ENCODE measurements at regions not wholly inside any gene's neighbourhood (a gene's known extent, or its start where the extent isn't known, plus 50 kb on each side); places are given as distances from the start of the nearest gene placed in this dataset.

GRCh38 chr17:73983621-73984400 lies 219.7 kb upstream of the RPL38 start:
- Histone ChIP-seq H3K4me1 (ENCODE audit: control insufficient read depth, insufficient read depth, low read length, poor library complexity, severe bottlenecking) (no peaks in the 10 kb centered on the region), H3K9me3 (ENCODE audit: control insufficient read depth, low read length) (no peaks in the 10 kb centered on the region), H3K27ac (ENCODE audit: low read depth, low read length, severe bottlenecking) (no peak overlapping the region), H3K36me3 (ENCODE audit: control insufficient read depth, insufficient read depth, low read length) (no peaks in the 10 kb centered on the region), H3K4me3 (ENCODE audit: extremely low read depth, insufficient read depth, low read length, poor library complexity, severe bottlenecking) (no peak overlapping the region)
- WGBS, 2 experiments (ENCODE audit: insufficient coverage in 2 of 2): 95 to 96% methylated on average over 14 to 15 of the region's 16 CpGs

DNA sequence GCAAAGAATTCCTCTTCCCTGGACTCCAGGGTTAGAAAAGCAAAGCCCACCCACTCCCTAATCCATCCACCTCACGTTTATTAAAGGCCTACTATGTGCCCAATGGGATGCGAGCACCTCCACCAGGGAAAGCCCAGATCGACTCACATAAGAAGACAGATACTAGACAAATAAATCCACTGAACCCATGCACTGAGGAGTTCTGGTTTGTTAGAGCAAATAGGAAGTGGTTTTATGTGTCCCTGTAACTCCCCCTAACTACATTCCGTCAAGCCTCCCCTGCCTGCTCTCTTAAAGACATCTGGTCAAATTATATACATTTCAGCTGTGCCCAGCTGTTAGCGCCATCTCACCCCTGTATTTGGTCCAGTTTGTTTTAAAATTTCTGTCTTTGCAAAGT lies 218.5 kb upstream of the RPL38 start:
- Histone ChIP-seq H3K4me3 (ENCODE audit: extremely low read depth, insufficient read depth, low read length, poor library complexity, severe bottlenecking) (no peak overlapping the region), H3K36me3 (ENCODE audit: control insufficient read depth, insufficient read depth, low read length) (no peaks in the 10 kb centered on the region), H3K4me1 (ENCODE audit: control insufficient read depth, insufficient read depth, low read length, poor library complexity, severe bottlenecking) (no peaks in the 10 kb centered on the region), H3K9me3 (ENCODE audit: control insufficient read depth, low read length) (no peaks in the 10 kb centered on the region), H3K27ac (ENCODE audit: low read depth, low read length, severe bottlenecking) (no peak overlapping the region)
- 75 to 86% methylated on average over 2 of the region's 5 CpGs for WGBS, 2 experiments (ENCODE audit: insufficient coverage in 2 of 2)

DNA sequence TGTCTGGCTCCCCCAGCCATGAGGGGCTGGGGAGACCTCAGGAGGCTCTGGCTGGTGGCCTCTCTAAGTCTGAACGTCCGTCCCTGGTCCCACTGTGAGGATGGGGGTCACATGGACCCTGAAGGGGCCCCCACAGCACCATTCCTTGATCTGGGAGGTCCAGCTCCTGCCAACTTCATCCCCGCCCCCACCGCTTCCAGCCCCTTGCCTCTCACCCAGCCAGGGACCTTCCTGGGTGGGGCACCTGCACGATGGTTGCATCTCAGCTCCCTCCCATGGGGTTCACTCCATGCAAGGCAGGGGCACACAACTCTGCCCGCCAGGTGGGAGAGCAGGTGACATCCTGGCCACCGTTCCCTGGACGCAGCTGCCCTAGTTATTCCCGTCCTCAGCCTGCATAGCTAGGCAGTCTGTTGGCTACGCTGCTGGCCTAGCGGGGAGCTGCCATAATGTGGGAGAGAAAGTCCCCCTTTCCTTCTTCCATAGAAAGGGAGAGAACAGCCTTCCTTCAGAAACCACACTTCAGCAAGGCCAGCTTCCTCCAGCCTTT lies 217.9 kb upstream of the RPL38 start:
- Histone ChIP-seq H3K9me3 (ENCODE audit: control insufficient read depth, low read length) (no peaks in the 10 kb centered on the region), H3K36me3 (ENCODE audit: control insufficient read depth, insufficient read depth, low read length) (no peaks in the 10 kb centered on the region), H3K4me1 (ENCODE audit: control insufficient read depth, insufficient read depth, low read length, poor library complexity, severe bottlenecking) (no peaks in the 10 kb centered on the region), H3K27ac (ENCODE audit: low read depth, low read length, severe bottlenecking) (no peak overlapping the region), H3K4me3 (ENCODE audit: extremely low read depth, insufficient read depth, low read length, poor library complexity, severe bottlenecking) (no peak overlapping the region)
- 94 to 95% methylated on average over 10 to 11 of the region's 11 CpGs for WGBS, 2 experiments (ENCODE audit: insufficient coverage in 2 of 2)

GRCh38 chr17:73986641-73987177 lies 216.8 kb upstream of the RPL38 start:
- Histone ChIP-seq H3K4me3 (ENCODE audit: extremely low read depth, insufficient read depth, low read length, poor library complexity, severe bottlenecking) (no peak overlapping the region), H3K27ac (ENCODE audit: low read depth, low read length, severe bottlenecking) (no peak overlapping the region), H3K36me3 (ENCODE audit: control insufficient read depth, insufficient read depth, low read length) (no peaks in the 10 kb centered on the region), H3K4me1 (ENCODE audit: control insufficient read depth, insufficient read depth, low read length, poor library complexity, severe bottlenecking) (no peaks in the 10 kb centered on the region), H3K9me3 (ENCODE audit: control insufficient read depth, low read length) (no peaks in the 10 kb centered on the region)
- 81 to 87% methylated on average over 5 to 7 of the region's 9 CpGs for WGBS, 2 experiments (ENCODE audit: insufficient coverage in 2 of 2)

GRCh38 chr17:73987395-73987794 lies 216.1 kb upstream of the RPL38 start:
- H3K4me3 ChIP-seq (ENCODE audit: extremely low read depth, insufficient read depth, low read length, poor library complexity, severe bottlenecking): no peak overlapping the region
- no peak overlapping the region for H3K27ac ChIP-seq (ENCODE audit: low read depth, low read length, severe bottlenecking)
- H3K9me3 ChIP-seq (ENCODE audit: control insufficient read depth, low read length): no peaks in the 10 kb centered on the region
- H3K36me3 ChIP-seq (ENCODE audit: control insufficient read depth, insufficient read depth, low read length): no peaks in the 10 kb centered on the region
- no peaks in the 10 kb centered on the region for H3K4me1 ChIP-seq (ENCODE audit: control insufficient read depth, insufficient read depth, low read length, poor library complexity, severe bottlenecking)
- WGBS, 2 experiments (ENCODE audit: insufficient coverage in 2 of 2): 87 to 90% methylated on average over 7 to 8 of the region's 9 CpGs

DNA sequence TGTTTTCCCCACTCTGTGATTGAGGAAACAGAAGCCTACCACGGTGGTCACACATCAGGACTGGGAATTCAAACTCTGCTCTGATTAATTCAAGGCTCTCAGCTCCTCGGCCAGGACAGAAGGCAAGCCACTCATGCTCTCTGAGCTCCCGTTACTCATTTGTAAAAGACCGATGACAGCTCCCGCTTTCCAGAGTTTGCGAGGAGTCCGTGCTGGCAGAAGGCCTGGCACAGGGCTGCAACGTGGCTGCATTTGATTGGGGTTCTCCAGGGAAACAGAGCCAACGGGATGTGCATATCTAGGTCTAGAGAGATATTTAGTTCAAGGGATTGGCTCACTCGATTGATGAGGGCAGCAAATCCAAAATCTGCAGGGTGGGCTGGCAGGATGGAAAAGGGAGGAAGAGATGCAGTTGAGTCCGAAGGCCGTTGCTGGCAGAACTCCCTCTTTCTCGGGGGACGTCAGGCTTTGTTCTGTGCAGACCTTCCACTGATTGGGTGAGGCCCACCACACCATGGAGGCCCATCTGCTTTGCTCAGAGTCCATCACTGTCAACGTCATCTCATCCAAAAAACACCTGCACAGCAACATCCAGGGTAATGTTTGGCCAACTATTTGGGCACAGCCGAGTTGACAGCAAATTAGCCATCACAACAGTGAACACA lies 215.5 kb upstream of the RPL38 start:
- Histone ChIP-seq H3K9me3 (ENCODE audit: control insufficient read depth, low read length) (no peaks in the 10 kb centered on the region), H3K36me3 (ENCODE audit: control insufficient read depth, insufficient read depth, low read length) (no peaks in the 10 kb centered on the region), H3K4me1 (ENCODE audit: control insufficient read depth, insufficient read depth, low read length, poor library complexity, severe bottlenecking) (no peaks in the 10 kb centered on the region), H3K27ac (ENCODE audit: low read depth, low read length, severe bottlenecking) (no peak overlapping the region), H3K4me3 (ENCODE audit: extremely low read depth, insufficient read depth, low read length, poor library complexity, severe bottlenecking) (no peak overlapping the region)
- 88 to 89% methylated on average over 14 to 15 of the region's 16 CpGs for WGBS, 2 experiments (ENCODE audit: insufficient coverage in 2 of 2)

DNA sequence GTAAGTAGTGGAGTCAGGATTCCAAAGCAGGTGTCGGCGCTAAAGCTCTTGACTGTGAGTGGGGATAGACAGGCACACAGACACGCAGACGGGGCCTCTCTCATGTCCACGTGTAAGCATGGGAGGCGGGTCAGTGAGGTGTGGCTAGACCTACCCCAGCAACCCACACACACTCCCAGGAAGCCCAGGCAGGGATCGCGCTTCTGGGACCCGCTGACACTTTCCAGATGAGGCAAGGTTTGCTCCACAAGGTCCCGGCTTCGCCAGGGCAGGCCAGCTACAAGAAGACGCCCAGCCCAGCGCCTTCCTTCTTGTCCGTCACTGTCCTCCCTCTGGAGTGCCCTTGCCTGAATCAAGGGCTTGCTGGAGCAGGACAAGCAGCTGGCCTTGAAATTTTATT lies 213.8 kb upstream of the RPL38 start:
- Histone ChIP-seq H3K27ac (ENCODE audit: low read depth, low read length, severe bottlenecking) (no peak overlapping the region), H3K9me3 (ENCODE audit: control insufficient read depth, low read length) (no peaks in the 10 kb centered on the region), H3K36me3 (ENCODE audit: control insufficient read depth, insufficient read depth, low read length) (no peaks in the 10 kb centered on the region), H3K4me3 (ENCODE audit: extremely low read depth, insufficient read depth, low read length, poor library complexity, severe bottlenecking) (no peak overlapping the region), H3K4me1 (ENCODE audit: control insufficient read depth, insufficient read depth, low read length, poor library complexity, severe bottlenecking) (no peaks in the 10 kb centered on the region)
- WGBS, 2 experiments (ENCODE audit: insufficient coverage in 2 of 2): 93 to 95% methylated on average over 6 to 10 of the region's 14 CpGs

DNA sequence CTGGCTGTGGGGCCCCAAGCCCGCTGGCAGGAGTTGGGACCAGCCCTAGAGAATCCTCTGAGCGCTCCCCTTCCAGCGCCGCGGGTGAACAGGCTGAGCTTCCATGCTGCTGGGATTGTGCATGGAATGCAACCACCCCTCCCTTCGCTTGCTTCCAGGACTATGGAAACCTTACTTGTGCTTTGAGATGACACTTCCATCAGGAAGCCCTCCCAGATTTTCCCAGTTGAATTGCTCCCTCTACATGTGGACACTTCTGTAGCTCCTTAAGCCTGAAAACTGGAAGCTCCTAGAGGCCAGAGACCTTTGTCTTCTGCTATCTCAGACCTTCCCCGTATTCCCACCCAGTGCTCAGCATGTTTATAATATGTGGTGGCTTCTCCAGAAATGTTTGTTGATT lies 213.2 kb upstream of the RPL38 start:
- 94 to 98% methylated on average over 6 of the region's 7 CpGs for WGBS, 2 experiments (ENCODE audit: insufficient coverage in 2 of 2)
- Histone ChIP-seq H3K36me3 (ENCODE audit: control insufficient read depth, insufficient read depth, low read length) (no peaks in the 10 kb centered on the region), H3K4me1 (ENCODE audit: control insufficient read depth, insufficient read depth, low read length, poor library complexity, severe bottlenecking) (no peaks in the 10 kb centered on the region), H3K9me3 (ENCODE audit: control insufficient read depth, low read length) (no peaks in the 10 kb centered on the region), H3K27ac (ENCODE audit: low read depth, low read length, severe bottlenecking) (no peak overlapping the region), H3K4me3 (ENCODE audit: extremely low read depth, insufficient read depth, low read length, poor library complexity, severe bottlenecking) (no peak overlapping the region)

DNA sequence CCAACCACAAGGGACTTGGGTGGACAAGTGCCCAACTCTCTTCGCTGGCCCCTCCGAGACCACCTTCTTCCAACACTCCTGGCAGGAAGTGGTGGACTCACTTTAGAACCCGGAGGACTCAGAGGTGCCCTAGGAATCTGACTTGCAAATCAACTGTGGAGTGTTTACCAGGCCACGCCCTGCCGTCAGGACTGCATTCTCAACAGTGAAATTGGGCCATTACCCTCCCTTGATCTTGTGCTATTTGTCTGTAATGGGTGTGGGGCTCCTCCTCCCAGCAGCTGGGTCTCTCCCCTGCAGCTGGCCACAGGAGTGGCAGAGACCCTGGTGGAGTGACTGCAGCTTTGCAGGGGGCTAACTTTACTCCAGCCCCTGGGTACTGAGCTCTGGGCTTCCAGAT lies 212.2 kb upstream of the RPL38 start:
- no peak overlapping the region for H3K4me3 ChIP-seq (ENCODE audit: extremely low read depth, insufficient read depth, low read length, poor library complexity, severe bottlenecking)
- H3K27ac ChIP-seq (ENCODE audit: low read depth, low read length, severe bottlenecking): no peak overlapping the region
- no peaks in the 10 kb centered on the region for H3K36me3 ChIP-seq (ENCODE audit: control insufficient read depth, insufficient read depth, low read length)
- H3K9me3 ChIP-seq (ENCODE audit: control insufficient read depth, low read length): no peaks in the 10 kb centered on the region
- H3K4me1 ChIP-seq (ENCODE audit: control insufficient read depth, insufficient read depth, low read length, poor library complexity, severe bottlenecking): no peaks in the 10 kb centered on the region
- 81 to 84% methylated on average over 3 to 4 of the region's 5 CpGs for WGBS, 2 experiments (ENCODE audit: insufficient coverage in 2 of 2)

DNA sequence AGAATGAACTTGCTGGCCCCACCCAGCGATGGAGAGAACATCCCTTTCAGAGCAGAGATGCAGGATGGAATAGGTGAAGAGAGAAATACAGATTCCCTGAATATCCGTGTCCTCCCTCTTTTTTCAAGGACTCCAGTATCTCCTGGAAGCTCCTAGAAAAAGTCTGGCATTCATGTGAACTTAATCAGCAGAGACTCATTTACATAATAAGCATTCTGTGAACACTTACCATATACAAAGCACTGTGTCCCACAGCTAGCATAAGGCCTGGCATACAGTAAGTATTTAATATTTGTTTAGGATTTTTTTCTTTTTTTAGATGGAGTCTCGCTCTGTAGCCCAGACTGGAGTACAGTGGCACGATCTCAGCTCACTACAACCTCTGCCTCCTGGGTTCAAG lies 208.5 kb upstream of the RPL38 start:
- Histone ChIP-seq H3K4me1 (ENCODE audit: control insufficient read depth, insufficient read depth, low read length, poor library complexity, severe bottlenecking) (no peaks in the 10 kb centered on the region), H3K27ac (ENCODE audit: low read depth, low read length, severe bottlenecking) (no peak overlapping the region), H3K4me3 (ENCODE audit: extremely low read depth, insufficient read depth, low read length, poor library complexity, severe bottlenecking) (no peak overlapping the region), H3K9me3 (ENCODE audit: control insufficient read depth, low read length) (no peaks in the 10 kb centered on the region), H3K36me3 (ENCODE audit: control insufficient read depth, insufficient read depth, low read length) (no peaks in the 10 kb centered on the region)
- 78% methylated on average over 1 of the region's 4 CpGs; no CpG with 5 or more reads in 1 of the 2 experiments for WGBS, 2 experiments (ENCODE audit: insufficient coverage in 2 of 2)

- no peak overlapping the region for H3K4me3 ChIP-seq (ENCODE audit: extremely low read depth, insufficient read depth, low read length, poor library complexity, severe bottlenecking)
- WGBS, 2 experiments (ENCODE audit: insufficient coverage in 2 of 2): 92 to 93% methylated on average over 2 of the region's 3 CpGs
- no peak overlapping the region for H3K27ac ChIP-seq (ENCODE audit: low read depth, low read length, severe bottlenecking)
- H3K9me3 ChIP-seq (ENCODE audit: control insufficient read depth, low read length): no peaks in the 10 kb centered on the region
- H3K4me1 ChIP-seq (ENCODE audit: control insufficient read depth, insufficient read depth, low read length, poor library complexity, severe bottlenecking): no peaks in the 10 kb centered on the region
- H3K36me3 ChIP-seq (ENCODE audit: control insufficient read depth, insufficient read depth, low read length): no peaks in the 10 kb centered on the region
Measured at GRCh38 chr17:73997059-73997458, 206.4 kb upstream of the RPL38 start.

All from mesodermal cell (in vitro differentiated cells).